GM12873 (cell line): ENCODE measurements at regions not wholly inside any gene's neighbourhood (a gene's known extent, or its start where the extent isn't known, plus 50 kb on each side); places are given as distances from the start of the nearest gene placed in this dataset.

ENCODE experiments used
- CTCF ChIP-seq: IDR thresholded peaks from 2 replicates; pipeline ENCODE4 v1.5.1; 2012; ENCODE audit warnings: low read depth, mild to moderate bottlenecking, moderate library complexity, low read length, control low read depth; ENCODE audit not compliant: insufficient read depth; ENCODE audit errors: missing control alignments

GRCh38 chr2:155872396-155872795 is 460.1 kb downstream of the NR4A2 start:
- TF ChIP-seq CTCF = no peak

- no peak for TF ChIP-seq CTCF
Observed at GRCh38 chr2:155871940-155872339, 460.6 kb downstream of the NR4A2 start.

- no peak for TF ChIP-seq CTCF
Observed at GRCh38 chr2:155867564-155867963, 465.0 kb downstream of the NR4A2 start.

- no peak for TF ChIP-seq CTCF
Observed at GRCh38 chr2:155866477-155866876, 466.0 kb downstream of the NR4A2 start.

- no peak for TF ChIP-seq CTCF
Observed at GRCh38 chr2:155852156-155852555, 480.4 kb downstream of the NR4A2 start.

GRCh38 chr2:155846259-155846658 is 486.3 kb downstream of the NR4A2 start:
- no peak for TF ChIP-seq CTCF

- no peak for TF ChIP-seq CTCF
Observed at GRCh38 chr2:155844461-155844860, 488.1 kb downstream of the NR4A2 start.
